ENCODE measurements at regions not wholly inside any gene's neighbourhood (a gene's known extent, or its start where the extent isn't known, plus 50 kb on each side); places are given as distances from the start of the nearest gene placed in this dataset.

GRCh38 chr1:39153684-39154083, 50.8 kb upstream of the MACF1 start (continued):
- TF ChIP-seq, protein P1, sequence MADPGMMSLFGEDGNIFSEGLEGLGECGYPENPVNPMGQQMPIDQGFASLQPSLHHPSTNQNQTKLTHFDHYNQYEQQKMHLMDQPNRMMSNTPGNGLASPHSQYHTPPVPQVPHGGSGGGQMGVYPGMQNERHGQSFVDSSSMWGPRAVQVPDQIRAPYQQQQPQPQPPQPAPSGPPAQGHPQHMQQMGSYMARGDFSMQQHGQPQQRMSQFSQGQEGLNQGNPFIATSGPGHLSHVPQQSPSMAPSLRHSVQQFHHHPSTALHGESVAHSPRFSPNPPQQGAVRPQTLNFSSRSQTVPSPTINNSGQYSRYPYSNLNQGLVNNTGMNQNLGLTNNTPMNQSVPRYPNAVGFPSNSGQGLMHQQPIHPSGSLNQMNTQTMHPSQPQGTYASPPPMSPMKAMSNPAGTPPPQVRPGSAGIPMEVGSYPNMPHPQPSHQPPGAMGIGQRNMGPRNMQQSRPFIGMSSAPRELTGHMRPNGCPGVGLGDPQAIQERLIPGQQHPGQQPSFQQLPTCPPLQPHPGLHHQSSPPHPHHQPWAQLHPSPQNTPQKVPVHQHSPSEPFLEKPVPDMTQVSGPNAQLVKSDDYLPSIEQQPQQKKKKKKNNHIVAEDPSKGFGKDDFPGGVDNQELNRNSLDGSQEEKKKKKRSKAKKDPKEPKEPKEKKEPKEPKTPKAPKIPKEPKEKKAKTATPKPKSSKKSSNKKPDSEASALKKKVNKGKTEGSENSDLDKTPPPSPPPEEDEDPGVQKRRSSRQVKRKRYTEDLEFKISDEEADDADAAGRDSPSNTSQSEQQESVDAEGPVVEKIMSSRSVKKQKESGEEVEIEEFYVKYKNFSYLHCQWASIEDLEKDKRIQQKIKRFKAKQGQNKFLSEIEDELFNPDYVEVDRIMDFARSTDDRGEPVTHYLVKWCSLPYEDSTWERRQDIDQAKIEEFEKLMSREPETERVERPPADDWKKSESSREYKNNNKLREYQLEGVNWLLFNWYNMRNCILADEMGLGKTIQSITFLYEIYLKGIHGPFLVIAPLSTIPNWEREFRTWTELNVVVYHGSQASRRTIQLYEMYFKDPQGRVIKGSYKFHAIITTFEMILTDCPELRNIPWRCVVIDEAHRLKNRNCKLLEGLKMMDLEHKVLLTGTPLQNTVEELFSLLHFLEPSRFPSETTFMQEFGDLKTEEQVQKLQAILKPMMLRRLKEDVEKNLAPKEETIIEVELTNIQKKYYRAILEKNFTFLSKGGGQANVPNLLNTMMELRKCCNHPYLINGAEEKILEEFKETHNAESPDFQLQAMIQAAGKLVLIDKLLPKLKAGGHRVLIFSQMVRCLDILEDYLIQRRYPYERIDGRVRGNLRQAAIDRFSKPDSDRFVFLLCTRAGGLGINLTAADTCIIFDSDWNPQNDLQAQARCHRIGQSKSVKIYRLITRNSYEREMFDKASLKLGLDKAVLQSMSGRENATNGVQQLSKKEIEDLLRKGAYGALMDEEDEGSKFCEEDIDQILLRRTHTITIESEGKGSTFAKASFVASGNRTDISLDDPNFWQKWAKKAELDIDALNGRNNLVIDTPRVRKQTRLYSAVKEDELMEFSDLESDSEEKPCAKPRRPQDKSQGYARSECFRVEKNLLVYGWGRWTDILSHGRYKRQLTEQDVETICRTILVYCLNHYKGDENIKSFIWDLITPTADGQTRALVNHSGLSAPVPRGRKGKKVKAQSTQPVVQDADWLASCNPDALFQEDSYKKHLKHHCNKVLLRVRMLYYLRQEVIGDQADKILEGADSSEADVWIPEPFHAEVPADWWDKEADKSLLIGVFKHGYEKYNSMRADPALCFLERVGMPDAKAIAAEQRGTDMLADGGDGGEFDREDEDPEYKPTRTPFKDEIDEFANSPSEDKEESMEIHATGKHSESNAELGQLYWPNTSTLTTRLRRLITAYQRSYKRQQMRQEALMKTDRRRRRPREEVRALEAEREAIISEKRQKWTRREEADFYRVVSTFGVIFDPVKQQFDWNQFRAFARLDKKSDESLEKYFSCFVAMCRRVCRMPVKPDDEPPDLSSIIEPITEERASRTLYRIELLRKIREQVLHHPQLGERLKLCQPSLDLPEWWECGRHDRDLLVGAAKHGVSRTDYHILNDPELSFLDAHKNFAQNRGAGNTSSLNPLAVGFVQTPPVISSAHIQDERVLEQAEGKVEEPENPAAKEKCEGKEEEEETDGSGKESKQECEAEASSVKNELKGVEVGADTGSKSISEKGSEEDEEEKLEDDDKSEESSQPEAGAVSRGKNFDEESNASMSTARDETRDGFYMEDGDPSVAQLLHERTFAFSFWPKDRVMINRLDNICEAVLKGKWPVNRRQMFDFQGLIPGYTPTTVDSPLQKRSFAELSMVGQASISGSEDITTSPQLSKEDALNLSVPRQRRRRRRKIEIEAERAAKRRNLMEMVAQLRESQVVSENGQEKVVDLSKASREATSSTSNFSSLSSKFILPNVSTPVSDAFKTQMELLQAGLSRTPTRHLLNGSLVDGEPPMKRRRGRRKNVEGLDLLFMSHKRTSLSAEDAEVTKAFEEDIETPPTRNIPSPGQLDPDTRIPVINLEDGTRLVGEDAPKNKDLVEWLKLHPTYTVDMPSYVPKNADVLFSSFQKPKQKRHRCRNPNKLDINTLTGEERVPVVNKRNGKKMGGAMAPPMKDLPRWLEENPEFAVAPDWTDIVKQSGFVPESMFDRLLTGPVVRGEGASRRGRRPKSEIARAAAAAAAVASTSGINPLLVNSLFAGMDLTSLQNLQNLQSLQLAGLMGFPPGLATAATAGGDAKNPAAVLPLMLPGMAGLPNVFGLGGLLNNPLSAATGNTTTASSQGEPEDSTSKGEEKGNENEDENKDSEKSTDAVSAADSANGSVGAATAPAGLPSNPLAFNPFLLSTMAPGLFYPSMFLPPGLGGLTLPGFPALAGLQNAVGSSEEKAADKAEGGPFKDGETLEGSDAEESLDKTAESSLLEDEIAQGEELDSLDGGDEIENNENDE (IDR thresholded peaks at IDR 0.05; ENCODE audit: low read depth, low read length): no peak
- TF ChIP-seq PRPF4 (IDR thresholded peaks at IDR 0.05; ENCODE audit: insufficient read depth, low read depth, low read length, poor library complexity, severe bottlenecking) (no peak), RFX7 (CRISPR knock-in tag; IDR thresholded peaks at IDR 0.05) (no peak), FOSL1 (tag; conservative IDR thresholded peaks at IDR 0.05) (no peak), ZBTB1 (CRISPR knock-in tag; IDR thresholded peaks at IDR 0.05; ENCODE audit: borderline replicate concordance, low read depth) (no peak), TRIM28 (IDR thresholded peaks at IDR 0.05) (no peak), CXXC5 (CRISPR knock-in tag; IDR thresholded peaks at IDR 0.05) (no peak), MCM3 (IDR thresholded peaks at IDR 0.05) (no peak)
- TF ChIP-seq, protein P2, sequence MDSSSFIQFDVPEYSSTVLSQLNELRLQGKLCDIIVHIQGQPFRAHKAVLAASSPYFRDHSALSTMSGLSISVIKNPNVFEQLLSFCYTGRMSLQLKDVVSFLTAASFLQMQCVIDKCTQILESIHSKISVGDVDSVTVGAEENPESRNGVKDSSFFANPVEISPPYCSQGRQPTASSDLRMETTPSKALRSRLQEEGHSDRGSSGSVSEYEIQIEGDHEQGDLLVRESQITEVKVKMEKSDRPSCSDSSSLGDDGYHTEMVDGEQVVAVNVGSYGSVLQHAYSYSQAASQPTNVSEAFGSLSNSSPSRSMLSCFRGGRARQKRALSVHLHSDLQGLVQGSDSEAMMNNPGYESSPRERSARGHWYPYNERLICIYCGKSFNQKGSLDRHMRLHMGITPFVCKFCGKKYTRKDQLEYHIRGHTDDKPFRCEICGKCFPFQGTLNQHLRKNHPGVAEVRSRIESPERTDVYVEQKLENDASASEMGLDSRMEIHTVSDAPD (CRISPR knock-in tag; IDR thresholded peaks at IDR 0.05): no peak
- TF ChIP-seq, protein P3, sequence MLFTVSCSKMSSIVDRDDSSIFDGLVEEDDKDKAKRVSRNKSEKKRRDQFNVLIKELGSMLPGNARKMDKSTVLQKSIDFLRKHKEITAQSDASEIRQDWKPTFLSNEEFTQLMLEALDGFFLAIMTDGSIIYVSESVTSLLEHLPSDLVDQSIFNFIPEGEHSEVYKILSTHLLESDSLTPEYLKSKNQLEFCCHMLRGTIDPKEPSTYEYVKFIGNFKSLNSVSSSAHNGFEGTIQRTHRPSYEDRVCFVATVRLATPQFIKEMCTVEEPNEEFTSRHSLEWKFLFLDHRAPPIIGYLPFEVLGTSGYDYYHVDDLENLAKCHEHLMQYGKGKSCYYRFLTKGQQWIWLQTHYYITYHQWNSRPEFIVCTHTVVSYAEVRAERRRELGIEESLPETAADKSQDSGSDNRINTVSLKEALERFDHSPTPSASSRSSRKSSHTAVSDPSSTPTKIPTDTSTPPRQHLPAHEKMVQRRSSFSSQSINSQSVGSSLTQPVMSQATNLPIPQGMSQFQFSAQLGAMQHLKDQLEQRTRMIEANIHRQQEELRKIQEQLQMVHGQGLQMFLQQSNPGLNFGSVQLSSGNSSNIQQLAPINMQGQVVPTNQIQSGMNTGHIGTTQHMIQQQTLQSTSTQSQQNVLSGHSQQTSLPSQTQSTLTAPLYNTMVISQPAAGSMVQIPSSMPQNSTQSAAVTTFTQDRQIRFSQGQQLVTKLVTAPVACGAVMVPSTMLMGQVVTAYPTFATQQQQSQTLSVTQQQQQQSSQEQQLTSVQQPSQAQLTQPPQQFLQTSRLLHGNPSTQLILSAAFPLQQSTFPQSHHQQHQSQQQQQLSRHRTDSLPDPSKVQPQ (CRISPR knock-in tag; IDR thresholded peaks at IDR 0.05; ENCODE audit: borderline replicate concordance): no peak
